ENCODE measurements at regions not wholly inside any gene's neighbourhood (a gene's known extent, or its start where the extent isn't known, plus 50 kb on each side); places are given as distances from the start of the nearest gene placed in this dataset.
"Not testable (repeated sequence)": the region's sequence is repeated elsewhere in the genome, so short reads cannot be mapped to it uniquely, and the experiment has no call there.

DNA sequence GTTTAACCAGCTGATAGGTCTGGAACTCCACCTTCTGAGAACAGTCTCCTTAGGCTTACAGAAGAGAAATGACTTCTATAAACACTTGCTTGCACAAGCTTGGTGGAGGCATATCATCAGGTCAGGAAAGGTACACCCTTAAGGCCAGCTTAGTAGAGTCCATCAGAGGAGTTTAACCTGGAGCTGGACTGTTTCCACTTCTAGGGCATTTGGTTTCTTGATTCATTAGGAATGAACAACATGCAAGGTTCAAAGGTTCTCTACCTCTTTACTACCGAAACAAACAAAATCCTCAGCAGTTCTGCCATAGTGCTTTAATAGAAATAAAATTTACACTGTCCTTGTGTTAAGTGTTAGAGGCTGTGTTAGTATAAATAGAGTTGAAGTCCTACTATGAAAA, 171.4 kb upstream of the NPY2R start:
- DNase-seq = no peak

GRCh38 chr4:155038459-155038858, 170.0 kb upstream of the NPY2R start:
- no peak for DNase-seq

- DNase-seq = no peak
These were observed 169.3 kb upstream of the NPY2R start for GRCh38 chr4:155039162-155039561.

DNA sequence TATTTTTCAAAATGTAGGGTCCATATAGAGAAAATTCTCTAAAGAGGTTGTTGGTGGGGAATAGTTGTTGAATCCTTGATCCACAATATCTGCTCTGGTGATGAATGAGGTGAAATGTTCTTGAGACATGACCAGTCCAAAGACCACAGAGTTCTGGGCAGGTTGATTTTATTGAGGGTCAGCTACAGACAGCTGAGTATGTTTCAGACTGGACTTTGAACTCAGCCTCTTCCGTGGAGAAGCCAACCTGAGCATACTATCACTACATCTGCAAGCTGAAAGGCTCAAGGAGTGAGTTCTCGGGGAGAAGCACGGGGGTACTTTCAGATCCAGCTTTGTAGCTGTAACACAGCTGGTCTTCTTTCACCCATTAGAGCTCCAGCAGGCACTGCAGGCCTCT, 168.4 kb upstream of the NPY2R start:
- no peak for DNase-seq

DNA sequence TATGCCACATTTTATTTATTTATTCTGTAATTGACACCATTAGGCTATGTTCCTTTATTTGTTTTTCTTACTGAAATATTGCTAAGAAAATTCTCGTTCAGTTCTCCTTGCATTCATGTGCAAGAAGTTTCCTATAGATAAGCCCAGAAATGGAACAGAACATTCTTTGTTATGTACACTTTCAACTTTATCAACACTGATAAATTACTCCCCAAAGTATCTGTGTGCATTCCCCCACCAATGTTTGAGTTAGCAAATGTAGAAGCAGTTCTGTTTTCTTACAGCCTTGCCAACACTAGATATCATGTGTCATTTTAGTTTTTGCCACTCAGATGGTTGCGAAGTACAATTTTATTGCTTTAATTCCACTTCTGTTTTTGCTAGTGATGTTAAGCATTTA, 166.4 kb upstream of the NPY2R start:
- DNase-seq = no peak

DNA sequence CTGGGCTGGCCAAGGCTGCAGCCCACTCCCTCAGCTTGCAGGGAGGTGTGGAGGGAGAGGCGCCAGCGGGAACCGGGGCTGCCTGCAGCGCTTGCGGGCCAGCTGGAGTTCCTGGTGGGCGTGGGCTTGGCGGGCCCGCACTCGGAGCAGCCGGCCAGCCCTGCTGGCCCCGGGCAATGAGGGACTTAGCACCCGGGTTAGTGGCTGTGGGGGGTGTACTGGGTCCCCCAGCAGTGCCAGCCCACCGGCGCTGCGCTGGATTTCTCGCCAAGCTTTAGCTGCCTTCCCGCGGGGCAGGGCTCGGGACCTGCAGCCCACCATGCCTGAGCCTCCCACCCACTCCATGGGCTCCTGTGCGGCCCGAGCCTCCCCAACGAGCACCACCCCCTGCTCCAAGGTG, 164.2 kb upstream of the NPY2R start:
- not testable (repeated sequence) for DNase-seq

DNA sequence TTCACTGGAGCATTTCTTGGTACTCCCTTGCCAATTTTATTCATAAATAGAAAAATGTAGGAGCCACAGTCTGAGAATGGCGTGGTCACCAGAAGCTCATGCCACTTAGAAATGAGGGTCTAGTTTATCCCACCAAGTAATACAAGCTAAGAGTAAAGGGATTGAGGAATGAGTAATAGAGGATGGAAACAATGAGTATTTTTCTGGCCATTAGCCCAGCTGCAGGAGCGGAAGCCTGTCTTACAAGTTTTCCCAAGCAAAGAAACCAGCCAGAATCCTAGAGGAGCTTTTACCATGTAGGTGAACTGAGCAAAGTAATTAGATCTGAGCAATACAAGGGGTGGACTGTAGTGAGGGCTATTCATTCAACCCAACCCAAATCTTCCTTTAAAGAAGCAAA, 160.7 kb upstream of the NPY2R start:
- DNase-seq = no peak

- DNase-seq = not testable (repeated sequence)
These were observed 154.4 kb upstream of the NPY2R start for GRCh38 chr4:155054042-155054441.

DNA sequence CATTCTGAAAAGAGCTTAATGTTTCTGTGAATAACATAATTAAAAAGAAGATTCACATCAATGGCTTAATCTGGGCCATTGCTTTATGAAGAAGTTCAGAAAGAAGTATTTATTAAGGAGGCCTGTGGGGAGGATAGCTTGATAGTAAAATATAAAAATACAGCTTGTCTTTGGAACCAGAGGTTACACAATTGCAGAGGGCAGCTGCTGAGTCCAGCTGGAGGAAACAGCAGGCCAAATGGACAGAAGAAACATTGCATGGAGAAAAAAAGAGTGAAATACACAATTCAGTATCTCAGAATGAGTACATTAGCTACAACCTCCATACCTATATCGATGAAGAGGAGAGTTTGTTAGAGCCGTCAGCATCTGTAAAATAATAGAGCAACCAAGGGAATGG, 148.0 kb upstream of the NPY2R start:
- DNase-seq = no peak

DNA sequence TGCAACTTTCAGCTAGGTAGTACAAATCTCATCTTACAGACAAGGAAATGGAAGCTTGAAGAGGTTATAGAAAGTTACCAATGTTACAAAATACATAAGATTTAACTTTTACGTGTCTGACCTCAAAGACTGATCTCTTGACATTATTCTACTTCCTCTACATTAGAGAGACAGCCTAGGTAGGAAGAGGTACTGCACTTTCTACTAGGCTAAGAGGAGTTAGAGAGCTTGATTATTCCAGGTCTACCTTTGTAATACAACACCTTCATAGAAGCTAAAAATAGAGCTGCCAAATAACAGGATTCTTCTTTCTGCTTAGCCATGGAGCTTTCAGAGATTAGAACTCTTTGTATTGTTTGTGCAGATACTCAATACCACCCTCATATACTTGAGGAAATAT, 147.6 kb upstream of the NPY2R start:
- DNase-seq = no peak

- no peak for DNase-seq
These were observed 145.5 kb upstream of the NPY2R start for GRCh38 chr4:155062948-155063347.

DNA sequence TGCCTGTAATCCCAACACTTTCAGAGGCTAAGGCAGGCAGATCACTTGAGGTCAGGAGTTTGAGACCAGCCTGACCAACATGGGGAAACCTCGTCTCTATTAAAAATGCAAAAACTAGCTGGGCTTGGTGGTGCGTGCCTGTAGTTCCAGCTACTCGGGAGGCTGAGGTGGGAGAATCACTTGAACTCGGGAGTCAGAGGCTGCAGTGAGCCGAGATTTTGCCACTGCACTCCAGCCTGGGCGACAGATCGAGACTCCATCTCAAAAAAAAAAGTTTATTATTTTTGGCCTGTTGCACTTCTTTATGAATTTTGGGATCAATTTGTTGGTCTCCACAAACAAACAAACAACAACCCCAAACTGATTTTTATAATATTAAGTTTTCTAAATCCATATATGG, 143.5 kb upstream of the NPY2R start:
- not testable (repeated sequence) for DNase-seq

GRCh38 chr4:155066871-155067270, 141.6 kb upstream of the NPY2R start:
- DNase-seq = no peak

GRCh38 chr4:155071962-155072361, 136.5 kb upstream of the NPY2R start:
- DNase-seq = no peak

DNA sequence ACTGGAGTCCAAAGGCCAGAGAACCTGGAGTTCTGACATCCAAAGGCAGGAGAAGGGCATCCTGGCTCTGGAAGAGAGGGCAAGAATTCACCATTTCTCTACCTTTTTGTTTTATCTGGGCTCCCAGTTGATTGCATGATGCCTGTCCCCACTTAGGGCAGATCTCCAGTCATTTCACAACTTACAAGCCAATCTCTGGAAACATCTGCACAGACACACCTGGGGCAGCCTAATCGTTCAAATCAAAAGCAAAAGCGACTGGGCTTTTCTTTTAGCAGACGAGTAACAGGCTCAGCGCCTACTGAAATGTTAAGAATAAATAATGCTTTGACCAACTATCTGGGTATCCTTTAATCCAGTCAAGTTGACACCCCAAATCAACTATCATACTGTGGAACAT, 136.0 kb upstream of the NPY2R start:
- no peak for DNase-seq

DNA sequence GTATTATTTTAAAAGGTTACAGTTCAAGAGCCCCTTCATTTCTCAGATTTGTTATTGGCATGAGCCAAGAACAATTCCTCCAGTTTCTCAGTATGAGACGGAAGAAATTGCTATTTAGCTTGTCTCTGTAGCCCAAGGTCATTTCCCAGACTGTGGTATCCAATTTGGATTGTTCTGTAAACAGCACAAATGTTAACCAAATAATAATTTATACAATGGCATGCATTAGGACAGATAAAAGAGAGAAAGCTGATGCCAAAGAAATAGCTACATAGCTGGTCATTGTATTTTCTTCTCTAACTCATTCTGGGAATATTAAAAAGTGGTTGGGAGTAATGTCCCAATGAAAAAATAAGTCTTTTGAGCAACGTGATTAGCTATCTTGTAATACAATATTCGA, 134.6 kb upstream of the NPY2R start:
- DNase-seq = no peak

GRCh38 chr4:155076256-155076785, 132.1 kb upstream of the NPY2R start:
- no peak for DNase-seq

DNA sequence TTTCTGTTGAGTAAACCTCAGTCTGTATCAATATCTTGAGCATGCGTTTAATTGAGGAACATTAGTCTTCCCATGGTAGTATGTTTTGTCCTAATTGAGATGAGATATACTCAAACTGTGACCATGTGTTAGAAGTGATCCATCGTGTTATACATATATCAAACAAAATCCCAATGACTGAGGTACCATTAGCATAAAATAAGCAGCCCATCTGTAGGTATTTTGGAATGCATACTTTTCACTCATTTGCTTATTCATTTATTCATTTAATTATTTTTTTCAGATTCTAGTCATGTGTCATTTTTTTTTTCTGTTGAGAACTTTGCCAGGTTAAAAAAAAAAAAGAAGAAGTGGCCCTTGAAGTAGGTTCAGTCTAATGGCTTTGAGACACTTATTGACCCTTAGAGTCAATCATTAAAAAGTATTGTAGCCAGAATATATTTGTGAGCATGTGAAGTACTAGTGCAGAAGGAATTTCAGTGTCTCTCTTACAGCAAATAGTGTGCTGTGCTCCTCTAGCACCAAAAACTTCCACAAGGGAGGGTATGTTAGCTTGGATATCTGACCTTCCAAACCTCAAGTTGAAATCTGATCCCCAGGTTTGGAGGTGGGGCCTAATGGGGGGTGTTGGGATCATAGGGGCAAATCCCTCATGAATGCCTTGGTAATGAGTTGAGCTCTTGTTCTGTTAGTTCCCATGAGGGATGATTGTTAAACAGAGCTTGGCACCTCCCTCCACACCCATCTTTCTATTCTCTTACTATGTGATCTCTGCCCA, 130.8 kb upstream of the NPY2R start:
- DNase-seq = no peak

DNA sequence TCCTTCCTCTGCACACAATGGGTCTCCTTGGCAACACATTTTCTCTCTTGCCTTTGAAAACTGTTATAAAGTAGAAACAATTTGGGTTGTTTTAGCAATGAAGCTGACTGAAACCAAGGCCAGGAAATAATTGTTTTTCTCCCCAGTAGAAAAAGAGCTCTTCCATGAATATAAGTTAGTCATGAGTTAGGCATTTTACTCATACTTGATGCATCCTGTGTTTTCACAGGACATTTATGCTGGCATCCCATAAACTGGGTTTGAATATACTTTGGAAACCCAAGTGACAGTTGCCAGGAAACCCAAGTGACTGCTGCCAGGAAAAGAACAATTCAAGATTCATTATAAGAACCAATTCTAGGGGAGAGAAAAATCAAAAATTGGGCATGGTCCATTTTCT, 128.6 kb upstream of the NPY2R start:
- no peak for DNase-seq

DNA sequence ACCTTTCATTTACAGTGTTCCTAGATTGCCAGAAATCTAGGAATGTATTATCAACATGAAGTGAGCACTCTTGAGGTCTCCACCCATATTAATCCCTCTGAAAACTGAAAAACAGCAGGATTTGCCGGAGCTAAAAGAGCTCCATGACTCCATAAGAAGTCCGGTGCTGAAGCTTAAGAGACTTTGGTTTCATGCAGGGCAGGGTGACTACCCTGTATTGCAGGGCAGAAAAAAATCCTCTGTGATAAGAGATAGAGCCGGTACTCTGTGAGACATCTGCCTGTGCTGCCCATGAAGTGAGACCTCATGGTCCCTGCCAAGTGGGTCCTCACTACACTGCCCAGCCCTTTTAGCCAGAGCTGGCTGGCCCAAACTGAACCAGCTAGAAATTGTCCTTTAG, 127.2 kb upstream of the NPY2R start:
- DNase-seq = no peak

- DNase-seq = no peak
These were observed 122.4 kb upstream of the NPY2R start for GRCh38 chr4:155085843-155086530.

GRCh38 chr4:155094201-155094820, 114.1 kb upstream of the NPY2R start:
- DNase-seq = no peak

GRCh38 chr4:155099231-155099630, 109.2 kb upstream of the NPY2R start:
- DNase-seq = no peak

DNA sequence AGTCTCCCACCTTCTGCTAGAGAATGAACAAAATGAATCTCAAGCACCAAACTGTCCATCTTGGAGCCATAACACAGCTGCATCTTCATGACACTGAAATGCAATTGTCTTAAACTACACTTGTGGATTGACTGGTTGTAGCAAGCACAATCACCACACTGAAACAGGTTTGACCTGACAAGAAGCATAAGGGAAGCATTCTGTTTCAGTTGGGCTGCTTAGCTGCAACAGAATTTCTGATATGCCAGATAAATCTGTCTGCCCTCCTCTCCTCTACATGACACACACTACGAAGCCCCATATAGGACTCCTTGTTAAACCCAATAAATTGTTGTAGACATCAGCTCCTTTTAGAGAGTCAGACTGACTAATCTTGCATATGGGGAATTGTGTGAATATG, 101.8 kb upstream of the NPY2R start:
- DNase-seq = no peak
